ENCODE measurements at regions not wholly inside any gene's neighbourhood (a gene's known extent, or its start where the extent isn't known, plus 50 kb on each side); places are given as distances from the start of the nearest gene placed in this dataset.

GRCh38 chr3:148500881-148501280 is 196.8 kb upstream of the AGTR1 start:
- TF ChIP-seq, protein P1, sequence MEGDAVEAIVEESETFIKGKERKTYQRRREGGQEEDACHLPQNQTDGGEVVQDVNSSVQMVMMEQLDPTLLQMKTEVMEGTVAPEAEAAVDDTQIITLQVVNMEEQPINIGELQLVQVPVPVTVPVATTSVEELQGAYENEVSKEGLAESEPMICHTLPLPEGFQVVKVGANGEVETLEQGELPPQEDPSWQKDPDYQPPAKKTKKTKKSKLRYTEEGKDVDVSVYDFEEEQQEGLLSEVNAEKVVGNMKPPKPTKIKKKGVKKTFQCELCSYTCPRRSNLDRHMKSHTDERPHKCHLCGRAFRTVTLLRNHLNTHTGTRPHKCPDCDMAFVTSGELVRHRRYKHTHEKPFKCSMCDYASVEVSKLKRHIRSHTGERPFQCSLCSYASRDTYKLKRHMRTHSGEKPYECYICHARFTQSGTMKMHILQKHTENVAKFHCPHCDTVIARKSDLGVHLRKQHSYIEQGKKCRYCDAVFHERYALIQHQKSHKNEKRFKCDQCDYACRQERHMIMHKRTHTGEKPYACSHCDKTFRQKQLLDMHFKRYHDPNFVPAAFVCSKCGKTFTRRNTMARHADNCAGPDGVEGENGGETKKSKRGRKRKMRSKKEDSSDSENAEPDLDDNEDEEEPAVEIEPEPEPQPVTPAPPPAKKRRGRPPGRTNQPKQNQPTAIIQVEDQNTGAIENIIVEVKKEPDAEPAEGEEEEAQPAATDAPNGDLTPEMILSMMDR (IDR thresholded peaks at IDR 0.05; ENCODE audit: insufficient read depth, low read depth, low read length): no peak
- no peak for TF ChIP-seq EZH2 (IDR thresholded peaks at IDR 0.05; ENCODE audit: insufficient read depth, low read length)
